GM12878 (cell line): ENCODE measurements at regions not wholly inside any gene's neighbourhood (a gene's known extent, or its start where the extent isn't known, plus 50 kb on each side); places are given as distances from the start of the nearest gene placed in this dataset.

Experiments
- ATAC-seq: fragments of 200-7000 bp; cut with Tn5 transposase; 3 replicates; pipeline ENCODE4 v1.9.1; 2020; ENCODE audit warnings: mild to moderate bottlenecking, moderate library complexity
- BruUV-seq: library from RNA; stranded (reverse); fragments of 400-500 nt; replicated peaks from 2 replicates; lab custom pipeline; 2021; lab: Mats Ljungman, UMichigan
- CTCF ChIA-PET: fragments of 300-600 bp; sonication (Branson Sonifier 250); formaldehyde crosslinking; extraction: SDS; loops from one replicate; lab custom pipeline; 2021; ENCODE audit warnings: inconsistent platforms; lab: Yijun Ruan, JAX
- POLR2A ChIA-PET: fragments of 350-600 bp; formaldehyde crosslinking; extraction: SDS; loops from one replicate; lab custom pipeline; 2021; ENCODE audit warnings: inconsistent platforms; lab: Charles Lee
- RAD21 ChIA-PET: fragments of 300-600 bp; sonication (Branson Sonifier 250); formaldehyde crosslinking; loops from one replicate; lab custom pipeline; 2023; ENCODE audit warnings: antibody characterized with exemption; ENCODE audit not compliant: unreplicated experiment; lab: Charles Lee
- SMC1A ChIA-PET: fragments of 300-600 bp; sonication (Branson Sonifier 250); formaldehyde crosslinking; loops from one replicate; lab custom pipeline; 2023; ENCODE audit not compliant: unreplicated experiment, uncharacterized antibody; lab: Charles Lee
- DNase-seq: peaks from one replicate; pipeline ENCODE4 v3.0.0-alpha.2; 2011; ENCODE audit warnings: low read depth, low spot score
- FAIRE-seq: peaks from 3 replicates; lab custom pipeline; 2011; peaks lifted over from hg19 to GRCh38; lab: Jason Lieb, UNC
- H2AFZ ChIP-seq: 2 replicates; pipeline ENCODE4 v1.6.0; 2011; ENCODE audit warnings: low read depth, low read length, control low read depth; ENCODE audit not compliant: control insufficient read depth
- H3K27ac ChIP-seq: 2 replicates; pipeline ENCODE4 v1.5.1; 2011; ENCODE audit warnings: control low read depth; ENCODE audit not compliant: control insufficient read depth, insufficient read depth
- H3K27me3 ChIP-seq, 2 experiments: replicated peaks in 1 of 2; 2 replicates each; pipeline versions ENCODE4 v1.6.0 to v1.6.1; 2011; ENCODE audit warnings: low read length in 1 of 2; ENCODE audit not compliant: control insufficient read depth in 2 of 2, insufficient read depth in 2 of 2
- H3K36me3 ChIP-seq, 2 experiments: 2 replicates each; pipeline ENCODE4 v1.5.1; 2011; ENCODE audit warnings: low read length in 1 of 2; ENCODE audit not compliant: control insufficient read depth in 2 of 2, insufficient read depth in 2 of 2
- H3K4me1 ChIP-seq: 2 replicates; pipeline ENCODE4 v1.6.1; 2011; ENCODE audit warnings: mild to moderate bottlenecking, low read length, moderate library complexity, mixed read lengths; ENCODE audit not compliant: control insufficient read depth, insufficient read depth
- H3K4me2 ChIP-seq: 2 replicates; pipeline ENCODE4 v1.6.0; 2011; ENCODE audit warnings: control low read depth; ENCODE audit not compliant: control insufficient read depth, insufficient read depth
- H3K4me3 ChIP-seq: fragments of 200-600 bp; sonication (generic); 2 replicates; pipeline ENCODE4 v1.5.1; 2016
- H3K79me2 ChIP-seq: 2 replicates; pipeline ENCODE4 v1.6.0; 2011; ENCODE audit warnings: low read length; ENCODE audit not compliant: control insufficient read depth, insufficient read depth
- H3K9ac ChIP-seq: 2 replicates; pipeline ENCODE4 v1.8.0; 2011; ENCODE audit warnings: low read length, control low read depth, mixed read lengths; ENCODE audit not compliant: control insufficient read depth, insufficient read depth
- H3K9me3 ChIP-seq: replicated peaks from 3 replicates; pipeline ENCODE4 v1.5.1; 2011; ENCODE audit warnings: mild to moderate bottlenecking, low read length; ENCODE audit not compliant: control insufficient read depth, insufficient read depth
- H4K20me1 ChIP-seq: 2 replicates; pipeline ENCODE4 v1.6.0; 2011; ENCODE audit not compliant: control insufficient read depth, insufficient read depth
- BHLHE40 ChIP-seq, 2 experiments: fragments of 450-650 bp in 1 of 2; IDR thresholded peaks; 2 replicates each; pipeline ENCODE4 v1.6.1; 2011 to 2017; ENCODE audit warnings: low read depth in 2 of 2, borderline replicate concordance in 1 of 2, improper control_type of control experiment in 1 of 2, low read length in 1 of 2, mild to moderate bottlenecking in 1 of 2
- BMI1 ChIP-seq: fragments of 450-650 bp; IDR thresholded peaks from 2 replicates; pipeline ENCODE4 v1.6.1; 2016; ENCODE audit warnings: mild to moderate bottlenecking, moderate library complexity, borderline replicate concordance
- MYB ChIP-seq: fragments of 150-350 bp; IDR thresholded peaks from 2 replicates; pipeline ENCODE4 v1.6.1; 2014; ENCODE audit warnings: mild to moderate bottlenecking, low read depth, low read length, borderline replicate concordance
- PML ChIP-seq: IDR thresholded peaks from 2 replicates; pipeline ENCODE4 v1.6.1; 2012; ENCODE audit warnings: low read length, inconsistent platforms
- RAD21 ChIP-seq: IDR thresholded peaks from 2 replicates; pipeline ENCODE4 v1.6.1; 2011; ENCODE audit warnings: mild to moderate bottlenecking, low read depth, low read length, moderate library complexity; ENCODE audit not compliant: insufficient read depth
- RBBP5 ChIP-seq: fragments of 200-600 bp; sonication (generic); conservative IDR thresholded peaks from 2 replicates; pipeline ENCODE4 v1.6.1; 2016
- SIN3A ChIP-seq: IDR thresholded peaks from 2 replicates; pipeline ENCODE4 v1.6.1; 2012; ENCODE audit warnings: low read depth, low read length, improper control_type of control experiment
- SREBF2 ChIP-seq: IDR thresholded peaks from 2 replicates; pipeline ENCODE4 v1.6.1; 2012; ENCODE audit warnings: mild to moderate bottlenecking, low read length
- ZNF207 ChIP-seq: fragments of 450-650 bp; IDR thresholded peaks from 2 replicates; pipeline ENCODE4 v1.6.1; 2014; ENCODE audit warnings: antibody characterized with exemption, mild to moderate bottlenecking, borderline replicate concordance
- WGBS: methylation state at CpG from one replicate; pipeline ENCODE4 v1.1.6; 2016; ENCODE audit warnings: low lambda C conversion rate; ENCODE audit not compliant: insufficient replicate concordance, insufficient coverage; ENCODE audit errors: missing lambda C conversion rate; 5-methylcytosine and 5-hydroxymethylcytosine counted together
- in situ Hi-C: fragments of 300-500 bp; cut with MboI; formaldehyde crosslinking; loops from 9 replicates; pipeline ENCODE4 v1.14.3; 2018; ENCODE audit warnings: mixed read lengths
- intact Hi-C: fragments of 100-400 bp; cut with micrococcal nuclease; formaldehyde crosslinking; loops from one replicate; pipeline ENCODE4 v1.14.2; 2022; ENCODE audit not compliant: unreplicated experiment
- TF ChIP-seq, protein P1 (sequence below): fragments of 450-650 bp; IDR thresholded peaks from 2 replicates; pipeline ENCODE4 v1.6.1; 2018; ENCODE audit warnings: mild to moderate bottlenecking, low read depth, moderate library complexity; ENCODE audit not compliant: partially characterized antibody

DNA sequence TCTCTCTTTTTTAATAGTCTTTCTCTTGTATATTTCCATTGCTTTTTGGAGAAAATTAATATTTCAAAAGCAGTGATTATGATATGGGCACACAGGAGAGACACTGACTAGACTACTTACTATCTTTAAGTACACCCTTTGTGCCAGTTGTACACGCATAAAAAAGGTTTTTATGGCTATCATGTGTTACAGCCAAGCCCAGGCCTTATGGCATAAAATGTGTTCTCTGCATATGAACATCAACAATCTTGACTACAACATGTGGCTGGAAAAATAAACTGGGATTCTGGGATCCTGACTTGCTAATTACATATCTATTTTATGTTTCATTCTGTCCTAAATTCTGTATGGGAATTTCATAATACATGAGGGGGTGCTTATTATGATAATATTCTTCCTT lies 1401.8 kb downstream of the SLITRK5 start (continued):
- TF ChIP-seq, protein P1, sequence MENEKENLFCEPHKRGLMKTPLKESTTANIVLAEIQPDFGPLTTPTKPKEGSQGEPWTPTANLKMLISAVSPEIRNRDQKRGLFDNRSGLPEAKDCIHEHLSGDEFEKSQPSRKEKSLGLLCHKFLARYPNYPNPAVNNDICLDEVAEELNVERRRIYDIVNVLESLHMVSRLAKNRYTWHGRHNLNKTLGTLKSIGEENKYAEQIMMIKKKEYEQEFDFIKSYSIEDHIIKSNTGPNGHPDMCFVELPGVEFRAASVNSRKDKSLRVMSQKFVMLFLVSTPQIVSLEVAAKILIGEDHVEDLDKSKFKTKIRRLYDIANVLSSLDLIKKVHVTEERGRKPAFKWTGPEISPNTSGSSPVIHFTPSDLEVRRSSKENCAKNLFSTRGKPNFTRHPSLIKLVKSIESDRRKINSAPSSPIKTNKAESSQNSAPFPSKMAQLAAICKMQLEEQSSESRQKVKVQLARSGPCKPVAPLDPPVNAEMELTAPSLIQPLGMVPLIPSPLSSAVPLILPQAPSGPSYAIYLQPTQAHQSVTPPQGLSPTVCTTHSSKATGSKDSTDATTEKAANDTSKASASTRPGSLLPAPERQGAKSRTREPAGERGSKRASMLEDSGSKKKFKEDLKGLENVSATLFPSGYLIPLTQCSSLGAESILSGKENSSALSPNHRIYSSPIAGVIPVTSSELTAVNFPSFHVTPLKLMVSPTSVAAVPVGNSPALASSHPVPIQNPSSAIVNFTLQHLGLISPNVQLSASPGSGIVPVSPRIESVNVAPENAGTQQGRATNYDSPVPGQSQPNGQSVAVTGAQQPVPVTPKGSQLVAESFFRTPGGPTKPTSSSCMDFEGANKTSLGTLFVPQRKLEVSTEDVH: no peak
- TF ChIP-seq MYB: no peak
- no peak for TF ChIP-seq ZNF207
- TF ChIP-seq PML: no peak
- no peak for TF ChIP-seq BHLHE40 (IDR thresholded peaks at IDR 0.05; ENCODE audit: borderline replicate concordance in 1 of 2, low read depth in 2 of 2, low read length in 1 of 2)

DNA sequence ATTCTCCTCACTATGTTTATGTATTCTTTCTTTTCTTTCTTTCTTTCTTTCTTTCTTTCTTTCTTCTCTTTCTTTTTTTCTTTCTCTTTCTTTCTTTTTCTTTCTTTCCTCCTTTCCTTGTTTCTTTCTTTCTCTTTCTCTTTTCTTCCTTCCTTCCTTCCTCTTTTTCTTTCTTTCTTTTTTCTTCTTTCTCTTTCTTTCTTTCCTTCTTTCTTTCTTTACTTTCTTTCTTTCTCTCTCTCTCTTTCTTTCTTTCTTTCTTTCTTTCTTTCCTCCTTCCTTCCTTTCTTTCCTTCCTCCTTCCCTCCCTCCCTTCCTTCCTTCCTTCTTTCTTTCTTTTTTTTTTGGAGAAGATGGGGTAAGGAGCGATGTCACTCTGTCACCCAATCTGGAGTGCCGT lies 1405.5 kb downstream of the SLITRK5 start:
- ATAC-seq: no peak
- Histone ChIP-seq H3K4me1 (no peaks in the 10 kb centered on the region), H3K4me2 (no peak overlapping the region), H3K27me3 (no peaks in the 10 kb centered on the region), H2AFZ (no peak overlapping the region), H3K79me2 (no peaks in the 10 kb centered on the region), H3K9me3 (no peaks in the 10 kb centered on the region), H3K4me3 (no peak overlapping the region), H3K27ac (no peak overlapping the region), H3K36me3 (no peaks in the 10 kb centered on the region), H4K20me1 (no peaks in the 10 kb centered on the region), H3K9ac (no peak overlapping the region)
- RAD21 ChIA-PET: no interaction called here
- intact Hi-C loops (no loop called here), in situ Hi-C loops (no loop called here)
- POLR2A ChIA-PET: no interaction called here
- 0% methylated on average over 2 of the region's 2 CpGs for WGBS
- SMC1A ChIA-PET: no interaction called here
- CTCF ChIA-PET: interaction anchor here (0.6 kb wide), 1 partner anchor 317 kb away, joined by 3 read pairs; no protein-coding TSS in a partner anchor
- TF ChIP-seq BMI1: no peak
- no peak for TF ChIP-seq RAD21
- TF ChIP-seq RBBP5: no peak
- no peak for TF ChIP-seq SIN3A
- TF ChIP-seq SREBF2: no peak
- DNase-seq: no peak
- BruUV-seq: no TSS peak
- no peak for FAIRE-seq
